ENCODE measurements at regions not wholly inside any gene's neighbourhood (a gene's known extent, or its start where the extent isn't known, plus 50 kb on each side); places are given as distances from the start of the nearest gene placed in this dataset.

DNA sequence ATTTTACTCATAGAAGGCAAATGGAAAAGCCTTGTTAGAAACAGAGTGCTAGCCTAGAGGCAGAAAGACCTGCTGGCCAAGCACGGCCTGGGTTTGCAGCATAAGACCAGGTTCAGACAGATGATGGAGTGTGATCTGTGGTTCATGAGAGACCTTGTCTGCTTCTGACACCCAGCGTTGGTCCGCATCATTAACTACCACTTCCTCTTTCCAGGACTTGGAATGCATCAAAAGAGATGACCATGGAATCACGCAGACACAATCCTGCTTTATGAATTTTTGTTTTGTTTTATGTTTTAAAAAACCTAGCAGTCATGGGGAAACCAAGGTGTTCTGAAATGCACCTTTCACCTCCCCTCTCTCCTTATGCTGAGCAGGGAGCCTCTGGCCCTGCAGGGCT, 76.8 kb upstream of the SYNDIG1 start:
- Histone ChIP-seq H3K4me1 (ENCODE audit: control insufficient read depth in 4 of 4, insufficient read depth in 4 of 4, low read length in 3 of 4) (no peaks in the 10 kb centered on the region), H3K36me3 (ENCODE audit: control insufficient read depth in 4 of 4, insufficient read depth in 3 of 4, low read depth in 1 of 4, low read length in 3 of 4) (no peaks in the 10 kb centered on the region), H3K9me3 (ENCODE audit: control insufficient read depth in 4 of 4, low read length in 3 of 4) (no peaks in the 10 kb centered on the region), H3K27me3 (ENCODE audit: control insufficient read depth in 4 of 4, insufficient read depth in 4 of 4, low read length in 3 of 4) (peaks cover 0 to 9% (median 3%) of the 10 kb centered on the region in 4 donors), H3K27ac (ENCODE audit: low read depth in 1 of 2, low read length in 2 of 2) (no peak overlapping the region), H3K9ac (ENCODE audit: low read depth in 1 of 2, low read length in 2 of 2) (no peak overlapping the region), H3K4me3 (ENCODE audit: low read depth in 1 of 3, low read length in 3 of 3) (no peak overlapping the region)
- DNase-seq (ENCODE audit: low spot score): no peak
- TF ChIP-seq HNF4G (IDR thresholded peaks at IDR 0.05) (no peak), GABPA (IDR thresholded peaks at IDR 0.05 in 1 of 2, conservative IDR thresholded peaks at IDR 0.05 in 1 of 2) (no peak), YY1 (IDR thresholded peaks at IDR 0.05) (no peak), NR2F2 (IDR thresholded peaks at IDR 0.05) (no peak), RXRA (IDR thresholded peaks at IDR 0.05) (no peak), FOXA2 (IDR thresholded peaks at IDR 0.05) (no peak)
- TF ChIP-seq, protein P1, sequence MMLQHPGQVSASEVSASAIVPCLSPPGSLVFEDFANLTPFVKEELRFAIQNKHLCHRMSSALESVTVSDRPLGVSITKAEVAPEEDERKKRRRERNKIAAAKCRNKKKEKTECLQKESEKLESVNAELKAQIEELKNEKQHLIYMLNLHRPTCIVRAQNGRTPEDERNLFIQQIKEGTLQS (IDR thresholded peaks at IDR 0.05): no peak
- TF ChIP-seq, protein P2, sequence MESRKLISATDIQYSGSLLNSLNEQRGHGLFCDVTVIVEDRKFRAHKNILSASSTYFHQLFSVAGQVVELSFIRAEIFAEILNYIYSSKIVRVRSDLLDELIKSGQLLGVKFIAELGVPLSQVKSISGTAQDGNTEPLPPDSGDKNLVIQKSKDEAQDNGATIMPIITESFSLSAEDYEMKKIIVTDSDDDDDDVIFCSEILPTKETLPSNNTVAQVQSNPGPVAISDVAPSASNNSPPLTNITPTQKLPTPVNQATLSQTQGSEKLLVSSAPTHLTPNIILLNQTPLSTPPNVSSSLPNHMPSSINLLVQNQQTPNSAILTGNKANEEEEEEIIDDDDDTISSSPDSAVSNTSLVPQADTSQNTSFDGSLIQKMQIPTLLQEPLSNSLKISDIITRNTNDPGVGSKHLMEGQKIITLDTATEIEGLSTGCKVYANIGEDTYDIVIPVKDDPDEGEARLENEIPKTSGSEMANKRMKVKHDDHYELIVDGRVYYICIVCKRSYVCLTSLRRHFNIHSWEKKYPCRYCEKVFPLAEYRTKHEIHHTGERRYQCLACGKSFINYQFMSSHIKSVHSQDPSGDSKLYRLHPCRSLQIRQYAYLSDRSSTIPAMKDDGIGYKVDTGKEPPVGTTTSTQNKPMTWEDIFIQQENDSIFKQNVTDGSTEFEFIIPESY (IDR thresholded peaks at IDR 0.05): no peak
- TF ChIP-seq, protein P3, sequence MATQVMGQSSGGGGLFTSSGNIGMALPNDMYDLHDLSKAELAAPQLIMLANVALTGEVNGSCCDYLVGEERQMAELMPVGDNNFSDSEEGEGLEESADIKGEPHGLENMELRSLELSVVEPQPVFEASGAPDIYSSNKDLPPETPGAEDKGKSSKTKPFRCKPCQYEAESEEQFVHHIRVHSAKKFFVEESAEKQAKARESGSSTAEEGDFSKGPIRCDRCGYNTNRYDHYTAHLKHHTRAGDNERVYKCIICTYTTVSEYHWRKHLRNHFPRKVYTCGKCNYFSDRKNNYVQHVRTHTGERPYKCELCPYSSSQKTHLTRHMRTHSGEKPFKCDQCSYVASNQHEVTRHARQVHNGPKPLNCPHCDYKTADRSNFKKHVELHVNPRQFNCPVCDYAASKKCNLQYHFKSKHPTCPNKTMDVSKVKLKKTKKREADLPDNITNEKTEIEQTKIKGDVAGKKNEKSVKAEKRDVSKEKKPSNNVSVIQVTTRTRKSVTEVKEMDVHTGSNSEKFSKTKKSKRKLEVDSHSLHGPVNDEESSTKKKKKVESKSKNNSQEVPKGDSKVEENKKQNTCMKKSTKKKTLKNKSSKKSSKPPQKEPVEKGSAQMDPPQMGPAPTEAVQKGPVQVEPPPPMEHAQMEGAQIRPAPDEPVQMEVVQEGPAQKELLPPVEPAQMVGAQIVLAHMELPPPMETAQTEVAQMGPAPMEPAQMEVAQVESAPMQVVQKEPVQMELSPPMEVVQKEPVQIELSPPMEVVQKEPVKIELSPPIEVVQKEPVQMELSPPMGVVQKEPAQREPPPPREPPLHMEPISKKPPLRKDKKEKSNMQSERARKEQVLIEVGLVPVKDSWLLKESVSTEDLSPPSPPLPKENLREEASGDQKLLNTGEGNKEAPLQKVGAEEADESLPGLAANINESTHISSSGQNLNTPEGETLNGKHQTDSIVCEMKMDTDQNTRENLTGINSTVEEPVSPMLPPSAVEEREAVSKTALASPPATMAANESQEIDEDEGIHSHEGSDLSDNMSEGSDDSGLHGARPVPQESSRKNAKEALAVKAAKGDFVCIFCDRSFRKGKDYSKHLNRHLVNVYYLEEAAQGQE (IDR thresholded peaks at IDR 0.05): no peak
- WGBS: 79% methylated on average over 4 of the region's 4 CpGs

DNA sequence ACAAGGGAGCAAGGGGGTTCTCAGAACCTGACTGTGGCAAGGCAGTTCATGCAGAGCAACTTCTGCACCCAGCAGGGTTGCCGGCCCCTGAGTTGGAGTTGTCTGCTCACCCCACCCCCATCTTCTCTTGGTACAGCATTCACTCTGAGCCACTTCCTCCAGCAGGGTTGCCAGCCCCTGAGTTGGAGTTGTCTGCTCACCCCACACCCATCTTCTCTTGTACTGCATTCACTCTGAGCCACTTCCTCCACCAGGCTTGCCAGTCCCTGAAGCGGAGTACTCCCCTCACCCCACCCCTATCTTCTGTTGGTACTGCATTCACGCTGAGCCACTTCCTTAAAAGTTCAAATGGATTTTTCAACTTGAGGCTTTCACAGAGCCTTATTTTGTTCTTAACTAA, 79.7 kb upstream of the SYNDIG1 start:
- peak; percentile 19 for DNase-seq (ENCODE audit: low spot score)
- peaks cover 0 to 9% (median 3%) of the 10 kb centered on the region in 4 donors for H3K27me3 ChIP-seq (ENCODE audit: control insufficient read depth in 4 of 4, insufficient read depth in 4 of 4, low read length in 3 of 4)
- no peaks in the 10 kb centered on the region for H3K4me1 ChIP-seq (ENCODE audit: control insufficient read depth in 4 of 4, insufficient read depth in 4 of 4, low read length in 3 of 4)
- no peaks in the 10 kb centered on the region for H3K9me3 ChIP-seq (ENCODE audit: control insufficient read depth in 4 of 4, low read length in 3 of 4)
- H3K27ac ChIP-seq (ENCODE audit: low read depth in 1 of 2, low read length in 2 of 2): no peak overlapping the region
- WGBS: 63% methylated on average over 3 of the region's 3 CpGs
- no peaks in the 10 kb centered on the region for H3K36me3 ChIP-seq (ENCODE audit: control insufficient read depth in 4 of 4, insufficient read depth in 3 of 4, low read depth in 1 of 4, low read length in 3 of 4)
- no peak overlapping the region for H3K9ac ChIP-seq (ENCODE audit: low read depth in 1 of 2, low read length in 2 of 2)
- TF ChIP-seq NR2F2 (IDR thresholded peaks at IDR 0.05) (no peak), TAF1 (conservative IDR thresholded peaks at IDR 0.05) (no peak), FOXA2 (IDR thresholded peaks at IDR 0.05) (no peak), EGR1 (IDR thresholded peaks at IDR 0.05; ENCODE audit: low read depth in 2 of 2) (no peak), JUND (IDR thresholded peaks at IDR 0.05) (no peak), HNF4G (IDR thresholded peaks at IDR 0.05) (no peak), RAD21 (IDR thresholded peaks at IDR 0.05) (no peak), RXRA (IDR thresholded peaks at IDR 0.05) (no peak), GABPA (IDR thresholded peaks at IDR 0.05 in 1 of 2, conservative IDR thresholded peaks at IDR 0.05 in 1 of 2) (no peak), HNF4A (conservative IDR thresholded peaks at IDR 0.05) (no peak), SP1 (IDR thresholded peaks at IDR 0.05) (no peak), YY1 (IDR thresholded peaks at IDR 0.05) (no peak), FOXA1 (IDR thresholded peaks at IDR 0.05) (no peak)
- TF ChIP-seq, protein P4, sequence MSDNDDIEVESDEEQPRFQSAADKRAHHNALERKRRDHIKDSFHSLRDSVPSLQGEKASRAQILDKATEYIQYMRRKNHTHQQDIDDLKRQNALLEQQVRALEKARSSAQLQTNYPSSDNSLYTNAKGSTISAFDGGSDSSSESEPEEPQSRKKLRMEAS (IDR thresholded peaks at IDR 0.05): no peak
- TF ChIP-seq, protein P3 (IDR thresholded peaks at IDR 0.05): no peak
- TF ChIP-seq, protein P2 (IDR thresholded peaks at IDR 0.05): no peak
- TF ChIP-seq, protein P1 (IDR thresholded peaks at IDR 0.05): no peak
- TF ChIP-seq, protein P5, sequence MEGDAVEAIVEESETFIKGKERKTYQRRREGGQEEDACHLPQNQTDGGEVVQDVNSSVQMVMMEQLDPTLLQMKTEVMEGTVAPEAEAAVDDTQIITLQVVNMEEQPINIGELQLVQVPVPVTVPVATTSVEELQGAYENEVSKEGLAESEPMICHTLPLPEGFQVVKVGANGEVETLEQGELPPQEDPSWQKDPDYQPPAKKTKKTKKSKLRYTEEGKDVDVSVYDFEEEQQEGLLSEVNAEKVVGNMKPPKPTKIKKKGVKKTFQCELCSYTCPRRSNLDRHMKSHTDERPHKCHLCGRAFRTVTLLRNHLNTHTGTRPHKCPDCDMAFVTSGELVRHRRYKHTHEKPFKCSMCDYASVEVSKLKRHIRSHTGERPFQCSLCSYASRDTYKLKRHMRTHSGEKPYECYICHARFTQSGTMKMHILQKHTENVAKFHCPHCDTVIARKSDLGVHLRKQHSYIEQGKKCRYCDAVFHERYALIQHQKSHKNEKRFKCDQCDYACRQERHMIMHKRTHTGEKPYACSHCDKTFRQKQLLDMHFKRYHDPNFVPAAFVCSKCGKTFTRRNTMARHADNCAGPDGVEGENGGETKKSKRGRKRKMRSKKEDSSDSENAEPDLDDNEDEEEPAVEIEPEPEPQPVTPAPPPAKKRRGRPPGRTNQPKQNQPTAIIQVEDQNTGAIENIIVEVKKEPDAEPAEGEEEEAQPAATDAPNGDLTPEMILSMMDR (IDR thresholded peaks at IDR 0.05; ENCODE audit: low read depth, low read length, missing input control): no peak
- no peak overlapping the region for H3K4me3 ChIP-seq (ENCODE audit: low read depth in 1 of 3, low read length in 3 of 3)
